ENCODE measurements at regions not wholly inside any gene's neighbourhood (a gene's known extent, or its start where the extent isn't known, plus 50 kb on each side); places are given as distances from the start of the nearest gene placed in this dataset.

GRCh38 chr2:16173893-16174692 lies 233.7 kb downstream of the MYCN start:
- TF ChIP-seq, protein P1, sequence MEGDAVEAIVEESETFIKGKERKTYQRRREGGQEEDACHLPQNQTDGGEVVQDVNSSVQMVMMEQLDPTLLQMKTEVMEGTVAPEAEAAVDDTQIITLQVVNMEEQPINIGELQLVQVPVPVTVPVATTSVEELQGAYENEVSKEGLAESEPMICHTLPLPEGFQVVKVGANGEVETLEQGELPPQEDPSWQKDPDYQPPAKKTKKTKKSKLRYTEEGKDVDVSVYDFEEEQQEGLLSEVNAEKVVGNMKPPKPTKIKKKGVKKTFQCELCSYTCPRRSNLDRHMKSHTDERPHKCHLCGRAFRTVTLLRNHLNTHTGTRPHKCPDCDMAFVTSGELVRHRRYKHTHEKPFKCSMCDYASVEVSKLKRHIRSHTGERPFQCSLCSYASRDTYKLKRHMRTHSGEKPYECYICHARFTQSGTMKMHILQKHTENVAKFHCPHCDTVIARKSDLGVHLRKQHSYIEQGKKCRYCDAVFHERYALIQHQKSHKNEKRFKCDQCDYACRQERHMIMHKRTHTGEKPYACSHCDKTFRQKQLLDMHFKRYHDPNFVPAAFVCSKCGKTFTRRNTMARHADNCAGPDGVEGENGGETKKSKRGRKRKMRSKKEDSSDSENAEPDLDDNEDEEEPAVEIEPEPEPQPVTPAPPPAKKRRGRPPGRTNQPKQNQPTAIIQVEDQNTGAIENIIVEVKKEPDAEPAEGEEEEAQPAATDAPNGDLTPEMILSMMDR (IDR thresholded peaks at IDR 0.05): no peak
- TF ChIP-seq POLR2A (IDR thresholded peaks at IDR 0.05): no peak

Data from thyroid gland (tissue), 4 donors.